Naive B cell (primary cell): ENCODE measurements at regions not wholly inside any gene's neighbourhood (a gene's known extent, or its start where the extent isn't known, plus 50 kb on each side); places are given as distances from the start of the nearest gene placed in this dataset.

Experiments
- ATAC-seq, 2 donors: fragments of 150-1000 bp; cut with Tn5 transposase; 2 replicates each; pipeline ENCODE4 v1.10.0; 2021; ENCODE audit warnings: low read depth in 2 of 2, mild to moderate bottlenecking in 2 of 2, moderate library complexity in 2 of 2
- DNase-seq: peaks from one replicate; pipeline ENCODE4 v3.0.0; 2022
- H3K27ac Mint-ChIP-seq, 6 donors: one replicate each; pipeline ENCODE4 v1.8.0; 2020 to 2022; ENCODE audit warnings: mild to moderate bottlenecking in 6 of 6, mixed read lengths in 6 of 6, moderate library complexity in 5 of 6, inconsistent platforms in 2 of 6
- H3K27me3 Mint-ChIP-seq, 3 donors: one replicate each; pipeline ENCODE4 v1.8.0; 2021 to 2022; ENCODE audit warnings: mixed read lengths in 3 of 3, mild to moderate bottlenecking in 1 of 3
- H3K36me3 Mint-ChIP-seq, 2 donors: one replicate each; pipeline ENCODE4 v1.8.0; 2020 to 2022; ENCODE audit warnings: mixed read lengths in 2 of 2, inconsistent platforms in 1 of 2, mild to moderate bottlenecking in 1 of 2
- H3K4me1 Mint-ChIP-seq, 3 donors: one replicate each; pipeline ENCODE4 v1.8.0; 2020 to 2022; ENCODE audit warnings: mixed read lengths in 3 of 3, inconsistent platforms in 1 of 3, mild to moderate bottlenecking in 1 of 3, moderate library complexity in 1 of 3
- H3K4me3 Mint-ChIP-seq, 8 donors: one replicate each; pipeline ENCODE4 v1.8.0; 2020 to 2022; ENCODE audit warnings: mild to moderate bottlenecking in 8 of 8, mixed read lengths in 8 of 8, moderate library complexity in 8 of 8, inconsistent platforms in 2 of 8
- H3K9me3 Mint-ChIP-seq, 7 donors: one replicate each; pipeline ENCODE4 v1.8.0; 2020 to 2022; ENCODE audit warnings: mixed read lengths in 7 of 7, mild to moderate bottlenecking in 5 of 7, inconsistent platforms in 2 of 7, moderate library complexity in 1 of 7

GRCh38 chr4:24675721-24676389, 91.5 kb upstream of the DHX15 start:
- DNase-seq (no peak), ATAC-seq (no peak)
- Mint-ChIP-seq H3K36me3 (peaks cover 0 to 5% of the 10 kb centered on the region in 2 donors), H3K27ac (peak overlapping the region in 1 of 6 donors; percentile 88), H3K9me3 (peaks cover 3 to 27% (median 9%) of the 10 kb centered on the region in 7 donors), H3K4me3 (no peak overlapping the region), H3K27me3 (peaks cover 6 to 23% (median 22%) of the 10 kb centered on the region in 3 donors), H3K4me1 (no peaks in the 10 kb centered on the region)

GRCh38 chr4:24677909-24678308, 93.6 kb upstream of the DHX15 start:
- no peak overlapping the region for H3K27ac Mint-ChIP-seq
- no peak overlapping the region for H3K4me3 Mint-ChIP-seq
- peaks cover 15 to 29% (median 28%) of the 10 kb centered on the region in 3 donors for H3K27me3 Mint-ChIP-seq
- H3K9me3 Mint-ChIP-seq, result peaks cover 3 to 22% (median 9%) of the 10 kb centered on the region in 7 donors
- no peaks in the 10 kb centered on the region for H3K4me1 Mint-ChIP-seq
- ATAC-seq (no peak), DNase-seq (no peak)
- H3K36me3 Mint-ChIP-seq, result no peaks in the 10 kb centered on the region

GRCh38 chr4:24680746-24681448, 96.5 kb upstream of the DHX15 start:
- no peak for ATAC-seq
- Mint-ChIP-seq H3K4me1 (no peaks in the 10 kb centered on the region), H3K4me3 (no peak overlapping the region), H3K27me3 (peaks cover 28 to 34% (median 28%) of the 10 kb centered on the region in 3 donors), H3K36me3 (no peaks in the 10 kb centered on the region), H3K27ac (no peak overlapping the region), H3K9me3 (peaks cover 3 to 21% (median 7%) of the 10 kb centered on the region in 7 donors)
- no peak for DNase-seq

- no peaks in the 10 kb centered on the region for H3K36me3 Mint-ChIP-seq
- no peak for ATAC-seq
- DNase-seq, result no peak
- H3K27me3 Mint-ChIP-seq, result peaks cover 28 to 40% (median 30%) of the 10 kb centered on the region in 3 donors
- no peaks in the 10 kb centered on the region for H3K4me1 Mint-ChIP-seq
- no peak overlapping the region for H3K27ac Mint-ChIP-seq
- H3K4me3 Mint-ChIP-seq, result no peak overlapping the region
- H3K9me3 Mint-ChIP-seq, result peaks cover 0 to 16% (median 3%) of the 10 kb centered on the region in 7 donors
Observed at GRCh38 chr4:24683116-24683515, 98.8 kb upstream of the DHX15 start.

- DNase-seq (no peak), ATAC-seq (no peak)
- Mint-ChIP-seq H3K9me3 (peaks cover 0 to 23% (median 3%) of the 10 kb centered on the region in 7 donors), H3K36me3 (no peaks in the 10 kb centered on the region), H3K27me3 (peaks cover 18 to 31% (median 23%) of the 10 kb centered on the region in 3 donors), H3K4me1 (no peaks in the 10 kb centered on the region), H3K4me3 (no peak overlapping the region), H3K27ac (peak overlapping the region in 1 of 6 donors; percentile 45)
Observed at GRCh38 chr4:24686866-24687692, 102.7 kb upstream of the DHX15 start.

GRCh38 chr4:24688453-24688852, 104.1 kb upstream of the DHX15 start:
- Mint-ChIP-seq H3K4me3 (no peak overlapping the region), H3K9me3 (peaks cover 1 to 24% (median 9%) of the 10 kb centered on the region in 7 donors), H3K27me3 (peaks cover 18 to 20% (median 19%) of the 10 kb centered on the region in 3 donors), H3K4me1 (no peaks in the 10 kb centered on the region), H3K27ac (no peak overlapping the region), H3K36me3 (peaks cover 0 to 4% of the 10 kb centered on the region in 2 donors)
- DNase-seq (no peak), ATAC-seq (no peak)

- peaks cover 1 to 19% (median 10%) of the 10 kb centered on the region in 7 donors for H3K9me3 Mint-ChIP-seq
- no peak overlapping the region for H3K27ac Mint-ChIP-seq
- no peaks in the 10 kb centered on the region for H3K4me1 Mint-ChIP-seq
Observed at GRCh38 chr4:24689212-24689611, 104.9 kb upstream of the DHX15 start.

GRCh38 chr4:24690436-24690835, 104.9 kb upstream of the SOD3 start:
- no peak overlapping the region for H3K27ac Mint-ChIP-seq
- DNase-seq, result no peak

More at GRCh38 chr4:24689212-24689611, 104.9 kb upstream of the DHX15 start:
- Mint-ChIP-seq H3K4me3 (no peak overlapping the region), H3K27me3 (peaks cover 16 to 18% (median 17%) of the 10 kb centered on the region in 3 donors), H3K36me3 (peaks cover 0 to 4% of the 10 kb centered on the region in 2 donors)
- ATAC-seq (no peak), DNase-seq (no peak)

GRCh38 chr4:24693636-24694035, 101.7 kb upstream of the SOD3 start:
- ATAC-seq, result no peak
- no peaks in the 10 kb centered on the region for H3K4me1 Mint-ChIP-seq
- DNase-seq, result no peak
- no peak overlapping the region for H3K27ac Mint-ChIP-seq
- no peak overlapping the region for H3K4me3 Mint-ChIP-seq
- peaks cover 4 to 18% (median 7%) of the 10 kb centered on the region in 3 donors for H3K27me3 Mint-ChIP-seq
- H3K9me3 Mint-ChIP-seq, result peaks cover 0 to 14% (median 7%) of the 10 kb centered on the region in 7 donors
- H3K36me3 Mint-ChIP-seq, result peaks cover 0 to 4% of the 10 kb centered on the region in 2 donors

More at GRCh38 chr4:24690436-24690835, 104.9 kb upstream of the SOD3 start:
- H3K27me3 Mint-ChIP-seq, result peaks cover 14 to 18% (median 17%) of the 10 kb centered on the region in 3 donors
- peak overlapping the region in 1 of 8 donors; percentile 24 for H3K4me3 Mint-ChIP-seq
- H3K4me1 Mint-ChIP-seq, result no peaks in the 10 kb centered on the region
- H3K36me3 Mint-ChIP-seq, result peaks cover 0 to 4% of the 10 kb centered on the region in 2 donors
- peaks cover 1 to 18% (median 10%) of the 10 kb centered on the region in 7 donors for H3K9me3 Mint-ChIP-seq
- no peak for ATAC-seq

- DNase-seq (no peak), ATAC-seq (no peak)
- no peaks in the 10 kb centered on the region for H3K4me1 Mint-ChIP-seq
- H3K27me3 Mint-ChIP-seq, result peaks cover 0 to 9% (median 7%) of the 10 kb centered on the region in 3 donors
- H3K9me3 Mint-ChIP-seq, result peaks cover 0 to 7% (median 0%) of the 10 kb centered on the region in 7 donors
- no peak overlapping the region for H3K27ac Mint-ChIP-seq
- no peak overlapping the region for H3K4me3 Mint-ChIP-seq
- H3K36me3 Mint-ChIP-seq, result no peaks in the 10 kb centered on the region
Observed at GRCh38 chr4:24700118-24700517, 95.3 kb upstream of the SOD3 start.

- H3K4me3 Mint-ChIP-seq, result no peak overlapping the region
- H3K36me3 Mint-ChIP-seq, result no peaks in the 10 kb centered on the region
- H3K4me1 Mint-ChIP-seq, result no peaks in the 10 kb centered on the region
- no peak overlapping the region for H3K27ac Mint-ChIP-seq
- H3K27me3 Mint-ChIP-seq, result peaks cover 0 to 9% (median 7%) of the 10 kb centered on the region in 3 donors
- no peak for ATAC-seq
- DNase-seq, result no peak
- peaks cover 0 to 12% (median 2%) of the 10 kb centered on the region in 7 donors for H3K9me3 Mint-ChIP-seq
Observed at GRCh38 chr4:24701683-24702082, 93.7 kb upstream of the SOD3 start.

GRCh38 chr4:24702281-24702680, 93.1 kb upstream of the SOD3 start:
- Mint-ChIP-seq H3K27ac (no peak overlapping the region), H3K4me3 (no peak overlapping the region), H3K4me1 (no peaks in the 10 kb centered on the region), H3K36me3 (no peaks in the 10 kb centered on the region), H3K9me3 (peaks cover 0 to 15% (median 2%) of the 10 kb centered on the region in 7 donors), H3K27me3 (peaks cover 0 to 9% (median 7%) of the 10 kb centered on the region in 3 donors)
- ATAC-seq (no peak), DNase-seq (no peak)

GRCh38 chr4:24703298-24703697, 92.1 kb upstream of the SOD3 start:
- ATAC-seq (no peak), DNase-seq (no peak)
- Mint-ChIP-seq H3K27me3 (peaks cover 0 to 9% (median 7%) of the 10 kb centered on the region in 3 donors), H3K36me3 (no peaks in the 10 kb centered on the region), H3K9me3 (peaks cover 0 to 15% (median 5%) of the 10 kb centered on the region in 7 donors), H3K27ac (no peak overlapping the region), H3K4me1 (no peaks in the 10 kb centered on the region), H3K4me3 (no peak overlapping the region)
